ENCODE measurements at regions not wholly inside any gene's neighbourhood (a gene's known extent, or its start where the extent isn't known, plus 50 kb on each side); places are given as distances from the start of the nearest gene placed in this dataset.

DNA sequence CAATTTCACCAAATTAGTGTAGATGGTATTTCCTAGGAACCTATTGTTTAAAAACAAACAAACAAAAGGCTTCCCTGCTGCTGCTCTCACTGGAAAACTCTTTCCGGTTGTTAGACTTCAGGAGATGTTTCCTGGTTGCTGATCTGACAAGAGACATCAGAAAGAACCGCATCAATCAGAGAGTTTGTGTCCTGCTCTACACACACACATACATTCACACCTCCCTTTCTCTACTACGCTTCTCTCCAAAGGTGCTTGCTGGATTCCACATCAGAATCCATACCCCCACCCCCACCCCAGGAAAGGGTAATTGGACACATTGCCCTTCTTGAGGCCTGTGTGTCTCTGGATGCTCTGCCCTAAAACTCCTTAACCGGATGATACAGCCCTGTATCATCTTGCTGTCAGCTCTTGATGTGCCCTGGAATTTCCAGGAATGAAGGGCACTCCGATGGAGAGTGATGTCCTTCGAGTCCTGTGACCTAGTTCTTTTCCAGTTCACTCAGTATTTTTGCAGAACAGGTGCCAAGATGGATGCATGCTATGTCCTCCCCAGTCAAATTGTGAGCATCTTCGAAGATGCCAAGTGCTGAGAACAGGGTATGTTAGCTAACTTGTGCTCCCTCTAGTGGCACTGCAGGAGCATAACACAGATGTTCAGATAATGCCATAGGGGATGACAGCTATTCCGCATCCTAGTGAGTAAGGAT, 113.7 kb upstream of the SLC35F3 start:
- Histone ChIP-seq H2AFZ (ENCODE audit: insufficient read depth, low read depth, low read length, poor library complexity, severe bottlenecking) (no peak overlapping the region), H3K27me3 (replicated peaks in 1 of 4; ENCODE audit: control extremely low read depth in 1 of 4, control insufficient read depth in 3 of 4, insufficient read depth in 4 of 4, low read length in 3 of 4) (no peaks in the 10 kb centered on the region), H3K36me3 (replicated peaks in 1 of 2; ENCODE audit: control extremely low read depth in 1 of 2, control insufficient read depth in 1 of 2, extremely low read depth in 1 of 2, insufficient read depth in 2 of 2, low read length in 1 of 2) (no peaks in the 10 kb centered on the region), H3K9me3 (ENCODE audit: control extremely low read depth in 1 of 3, control insufficient read depth in 2 of 3, insufficient read depth in 1 of 3, low read length in 2 of 3) (no peaks in the 10 kb centered on the region), H3K4me2 (replicated peaks; ENCODE audit: low read depth, low read length, poor library complexity, severe bottlenecking) (no peak overlapping the region), H4K20me1 (ENCODE audit: control insufficient read depth, insufficient read depth, low read length, poor library complexity, severe bottlenecking) (no peaks in the 10 kb centered on the region), H3K27ac (ENCODE audit: low read length in 2 of 2) (no peak overlapping the region), H3K9ac (ENCODE audit: low read length) (no peak overlapping the region), H3K4me3 (ENCODE audit: control extremely low read depth in 1 of 5, extremely low read depth in 1 of 5, insufficient read depth in 1 of 5, low read depth in 2 of 5, low read length in 4 of 5) (no peak overlapping the region), H3K79me2 (ENCODE audit: control insufficient read depth, insufficient read depth, low read length) (no peaks in the 10 kb centered on the region), H3K4me1 (ENCODE audit: control insufficient read depth in 2 of 2, insufficient read depth in 2 of 2, low read length in 2 of 2) (no peaks in the 10 kb centered on the region)
- WGBS (ENCODE audit: insufficient coverage): 41% methylated on average over 6 of the region's 8 CpGs
- Mint-ChIP-seq H3K4me1 (no peaks in the 10 kb centered on the region), H3K27me3 (peaks cover 18% of the 10 kb centered on the region), H3K4me3 (no peak overlapping the region), H3K9me3 (ENCODE audit: insufficient read depth) (peaks cover 4% of the 10 kb centered on the region), H3K27ac (no peak overlapping the region)
- CTCF ChIA-PET: interaction anchor here (0.7 to 1.3 kb wide), 7 partner anchors 8 to 489 kb away, joined by 3 to 18 read pairs (median 4); no protein-coding TSS in a partner anchor
- intact Hi-C loops (cut with micrococcal nuclease): loop anchor here (10.0 kb wide), 1 partner anchor 396 kb away; no protein-coding TSS in a partner anchor
- TF ChIP-seq EZH2 (IDR thresholded peaks at IDR 0.05; ENCODE audit: borderline replicate concordance, insufficient read depth, low read depth, low read length, poor library complexity, severe bottlenecking): no peak
- peak; percentile 90 for TF ChIP-seq CTCF (IDR thresholded peaks at IDR 0.05)
- DNase-seq (peak; percentile 58), ATAC-seq (ENCODE audit: low read depth) (peak; percentile 63)
- POLR2A ChIA-PET: no interaction called here

GRCh38 chr1:233791372-233791703, 113.1 kb upstream of the SLC35F3 start:
- H3K79me2 ChIP-seq (ENCODE audit: control insufficient read depth, insufficient read depth, low read length): no peaks in the 10 kb centered on the region
- no peak for ATAC-seq (ENCODE audit: low read depth)
- H3K36me3 ChIP-seq (replicated peaks in 1 of 2; ENCODE audit: control extremely low read depth in 1 of 2, control insufficient read depth in 1 of 2, extremely low read depth in 1 of 2, insufficient read depth in 2 of 2, low read length in 1 of 2): no peaks in the 10 kb centered on the region

More at GRCh38 chr1:233791372-233791703, 113.1 kb upstream of the SLC35F3 start:
- H2AFZ ChIP-seq (ENCODE audit: insufficient read depth, low read depth, low read length, poor library complexity, severe bottlenecking): no peak overlapping the region
- no peak overlapping the region for H3K9ac ChIP-seq (ENCODE audit: low read length)
- H4K20me1 ChIP-seq (ENCODE audit: control insufficient read depth, insufficient read depth, low read length, poor library complexity, severe bottlenecking): no peaks in the 10 kb centered on the region
- intact Hi-C loops (cut with micrococcal nuclease): loop anchor here (10.0 kb wide), 1 partner anchor 397 kb away; no protein-coding TSS in a partner anchor
- no peak overlapping the region for H3K27ac ChIP-seq (ENCODE audit: low read length in 2 of 2)
- ChIA-PET CTCF (interaction anchor here (0.6 to 1.3 kb wide), 8 partner anchors 9 to 490 kb away, joined by 3 to 18 read pairs (median 4); no protein-coding TSS in a partner anchor), POLR2A (no interaction called here)
- TF ChIP-seq EZH2 (IDR thresholded peaks at IDR 0.05; ENCODE audit: borderline replicate concordance, insufficient read depth, low read depth, low read length, poor library complexity, severe bottlenecking): no peak
- TF ChIP-seq CTCF (IDR thresholded peaks at IDR 0.05): peak; percentile 43
- H3K4me2 ChIP-seq (replicated peaks; ENCODE audit: low read depth, low read length, poor library complexity, severe bottlenecking): no peak overlapping the region
- no peaks in the 10 kb centered on the region for H3K4me1 Mint-ChIP-seq
- no peak overlapping the region for H3K4me3 ChIP-seq (ENCODE audit: control extremely low read depth in 1 of 5, extremely low read depth in 1 of 5, insufficient read depth in 1 of 5, low read depth in 2 of 5, low read length in 4 of 5)
- no peak overlapping the region for H3K27ac Mint-ChIP-seq
- no peaks in the 10 kb centered on the region for H3K4me1 ChIP-seq (ENCODE audit: control insufficient read depth in 2 of 2, insufficient read depth in 2 of 2, low read length in 2 of 2)
- H3K4me3 Mint-ChIP-seq: no peak overlapping the region
- WGBS (ENCODE audit: insufficient coverage): no CpG with 5 or more reads among the region's 1 CpG
- H3K9me3 Mint-ChIP-seq (ENCODE audit: insufficient read depth): peaks cover 4% of the 10 kb centered on the region
- DNase-seq: no peak
- H3K27me3 ChIP-seq (replicated peaks in 1 of 4; ENCODE audit: control extremely low read depth in 1 of 4, control insufficient read depth in 3 of 4, insufficient read depth in 4 of 4, low read length in 3 of 4): no peaks in the 10 kb centered on the region
- no peaks in the 10 kb centered on the region for H3K9me3 ChIP-seq (ENCODE audit: control extremely low read depth in 1 of 3, control insufficient read depth in 2 of 3, insufficient read depth in 1 of 3, low read length in 2 of 3)
- peaks cover 18% of the 10 kb centered on the region for H3K27me3 Mint-ChIP-seq

Measured in B cell (primary cell).